ENCODE measurements at regions not wholly inside any gene's neighbourhood (a gene's known extent, or its start where the extent isn't known, plus 50 kb on each side); places are given as distances from the start of the nearest gene placed in this dataset.

GRCh38 chrX:40267334-40268187 lies 169.8 kb upstream of the BCOR start:
- no peak for DNase-seq

- DNase-seq, result peak; percentile 56
These were observed 169.0 kb upstream of the BCOR start for GRCh38 chrX:40266490-40267333.

DNA sequence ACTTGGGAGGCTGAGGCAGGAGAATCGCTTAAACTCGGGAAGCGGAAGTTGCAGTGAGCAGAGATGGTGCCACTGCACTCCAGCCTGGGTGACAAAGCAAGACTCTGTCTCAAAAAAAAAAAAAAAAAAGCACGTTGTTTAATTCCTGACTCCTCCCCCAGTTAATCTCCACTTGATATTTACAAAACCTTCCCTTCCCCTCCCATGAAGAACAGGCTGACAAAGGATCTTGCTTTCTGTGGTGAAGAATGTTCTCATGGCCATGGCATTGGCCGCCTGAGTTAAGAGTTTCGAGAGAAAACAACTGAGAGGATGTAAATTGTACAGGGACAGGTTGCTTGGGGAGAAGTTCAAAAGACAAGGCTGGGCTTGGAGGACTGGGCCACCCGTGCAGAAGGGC lies 168.2 kb upstream of the BCOR start:
- DNase-seq, result no peak

DNA sequence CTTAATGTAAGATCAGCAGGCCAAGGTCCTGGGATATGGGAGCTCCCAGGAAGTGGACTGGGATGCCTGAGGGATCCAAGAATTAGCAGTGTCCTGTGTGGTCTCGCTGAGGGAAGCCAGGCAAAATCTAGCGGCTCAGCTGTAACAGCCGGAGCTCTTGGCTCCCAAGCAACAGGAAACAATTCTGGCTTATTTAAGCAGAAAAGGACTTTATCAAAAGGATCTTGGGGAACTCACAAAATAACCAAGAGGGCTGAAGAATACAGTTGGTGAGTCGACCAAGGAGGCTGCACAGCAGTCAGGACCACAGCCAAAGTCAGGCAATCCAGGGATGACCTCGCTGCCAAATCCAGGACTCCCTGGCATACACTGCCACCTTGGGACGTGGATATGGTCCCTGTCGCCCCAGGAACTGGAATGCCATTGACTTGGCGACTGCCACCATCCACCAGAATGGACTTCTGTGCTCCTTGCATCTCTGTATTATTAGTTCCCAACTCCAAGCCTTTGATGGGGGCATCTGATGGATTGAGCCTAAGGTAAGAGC lies 165.3 kb upstream of the BCOR start:
- DNase-seq, result no peak

DNA sequence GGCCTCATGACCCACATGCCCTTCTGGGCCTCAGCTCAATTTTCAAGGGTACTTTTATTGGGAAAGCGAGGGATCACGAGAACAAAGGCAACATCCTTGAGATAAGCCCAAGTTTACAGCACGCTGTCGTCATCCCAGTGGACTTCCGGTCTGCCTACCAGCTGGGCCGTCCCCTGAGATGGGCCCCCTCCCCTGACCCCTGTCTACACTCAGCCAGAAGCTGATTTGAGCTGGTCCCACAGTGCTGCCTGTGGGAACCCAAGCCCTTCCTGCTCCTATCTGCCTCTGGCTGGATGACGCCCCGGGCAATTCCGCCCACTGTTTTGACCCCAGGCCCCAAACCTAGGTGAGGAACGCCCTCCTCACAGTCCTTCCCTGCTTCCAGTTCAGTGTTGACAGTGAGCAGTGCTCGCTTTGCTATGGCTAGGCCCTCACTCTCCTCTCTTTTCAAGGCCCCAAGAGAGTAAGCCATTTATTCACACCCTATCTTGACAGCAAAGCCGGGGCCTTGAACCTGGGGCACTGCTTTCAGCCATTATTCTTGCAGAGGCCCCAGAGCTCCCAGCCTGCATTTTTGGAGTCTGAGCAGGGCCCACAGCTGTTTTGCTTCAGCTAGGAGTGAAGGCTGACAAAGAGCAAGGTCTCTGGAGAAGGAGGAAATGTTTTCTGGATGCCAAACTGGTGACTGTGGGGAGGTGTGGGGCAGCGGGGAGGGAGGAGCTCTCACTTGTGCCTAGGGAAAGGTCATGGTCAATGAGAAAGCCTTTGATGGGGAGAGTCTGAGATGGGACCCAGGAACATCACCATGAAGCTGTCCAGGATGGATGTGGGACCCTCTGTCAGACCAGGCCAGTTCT lies 164.6 kb upstream of the BCOR start:
- DNase-seq, result no peak

DNA sequence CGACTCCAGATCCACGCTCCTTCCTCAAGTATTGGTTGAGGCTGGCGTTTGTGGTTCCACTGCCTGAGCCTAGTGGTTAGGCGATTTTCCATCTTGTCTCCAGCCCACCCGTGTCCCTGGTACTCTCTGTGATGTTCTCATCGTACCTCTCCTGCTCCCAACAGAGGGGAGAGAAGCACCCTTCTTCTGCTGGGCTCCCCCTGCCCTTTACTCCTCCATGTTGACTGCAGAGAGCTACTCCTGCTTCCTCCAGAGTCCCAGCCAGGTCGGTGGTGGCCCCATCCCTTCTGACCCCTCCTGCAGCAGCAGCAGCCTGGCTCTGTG lies 164.0 kb upstream of the BCOR start:
- DNase-seq, result no peak

GRCh38 chrX:40260146-40260747 lies 162.5 kb upstream of the BCOR start:
- no peak for DNase-seq

- no peak for DNase-seq
These were observed 161.2 kb upstream of the BCOR start for GRCh38 chrX:40258909-40259308.

DNA sequence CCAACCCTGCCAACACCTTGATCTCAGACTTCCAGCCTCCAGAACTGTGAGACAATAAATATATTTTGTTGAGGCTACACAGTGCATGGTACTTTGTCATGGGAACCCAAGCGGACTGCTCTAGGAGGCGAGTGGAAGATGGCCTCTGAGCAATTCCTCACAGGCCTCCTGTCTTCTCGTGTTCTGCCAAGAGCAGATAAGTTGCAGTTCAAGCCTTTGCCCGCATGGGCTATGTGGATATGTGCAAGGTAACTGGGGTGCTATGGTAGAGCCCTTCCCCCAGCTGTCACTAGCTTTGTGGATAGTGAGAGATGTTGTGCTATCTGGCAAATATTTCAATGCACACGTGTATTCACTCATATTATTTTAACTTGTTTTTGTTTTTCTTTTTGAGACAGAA lies 156.0 kb upstream of the BCOR start:
- no peak for DNase-seq

GRCh38 chrX:40249582-40249981 lies 151.8 kb upstream of the BCOR start:
- no peak for DNase-seq

DNA sequence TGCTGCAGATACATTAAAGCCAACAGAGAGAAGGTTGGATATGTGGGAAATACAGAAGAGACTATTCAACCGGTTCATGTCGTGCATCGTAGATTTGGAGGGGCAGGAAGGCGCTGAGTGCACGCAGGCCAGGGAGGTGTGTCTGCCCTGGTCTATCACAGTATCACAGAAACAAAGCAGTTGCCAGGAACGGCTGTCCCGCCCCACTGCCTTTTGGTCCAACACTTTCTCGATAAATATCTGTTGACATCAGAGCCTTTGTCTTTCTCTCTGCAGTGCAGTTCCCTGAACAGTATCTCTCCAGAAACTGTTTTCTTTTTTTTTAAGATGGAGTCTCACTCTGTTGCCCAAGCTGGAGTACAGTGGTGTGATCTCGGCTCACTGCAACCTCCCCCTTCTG lies 151.1 kb upstream of the BCOR start:
- no peak for DNase-seq

GRCh38 chrX:40247848-40248622 lies 150.3 kb upstream of the BCOR start:
- DNase-seq, result no peak

DNA sequence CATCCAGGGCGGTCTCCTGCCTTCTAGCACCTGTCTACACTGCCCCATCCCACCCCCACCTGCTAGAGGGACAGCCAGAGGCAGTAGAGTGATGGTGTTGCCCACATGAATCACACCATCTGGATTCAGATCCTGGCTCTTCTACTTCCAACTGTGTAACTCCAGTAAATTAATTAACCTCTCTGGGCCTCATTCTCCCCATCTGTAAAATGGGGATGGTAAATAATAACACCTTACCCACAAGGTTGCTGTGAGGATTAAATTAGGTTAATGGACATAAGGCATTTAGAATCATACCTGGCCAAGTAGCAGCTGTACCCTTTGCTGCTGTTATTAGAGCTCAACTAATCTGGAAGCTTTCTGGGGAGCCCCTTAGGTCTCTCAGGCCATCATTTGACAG lies 149.6 kb upstream of the BCOR start:
- no peak for DNase-seq

DNA sequence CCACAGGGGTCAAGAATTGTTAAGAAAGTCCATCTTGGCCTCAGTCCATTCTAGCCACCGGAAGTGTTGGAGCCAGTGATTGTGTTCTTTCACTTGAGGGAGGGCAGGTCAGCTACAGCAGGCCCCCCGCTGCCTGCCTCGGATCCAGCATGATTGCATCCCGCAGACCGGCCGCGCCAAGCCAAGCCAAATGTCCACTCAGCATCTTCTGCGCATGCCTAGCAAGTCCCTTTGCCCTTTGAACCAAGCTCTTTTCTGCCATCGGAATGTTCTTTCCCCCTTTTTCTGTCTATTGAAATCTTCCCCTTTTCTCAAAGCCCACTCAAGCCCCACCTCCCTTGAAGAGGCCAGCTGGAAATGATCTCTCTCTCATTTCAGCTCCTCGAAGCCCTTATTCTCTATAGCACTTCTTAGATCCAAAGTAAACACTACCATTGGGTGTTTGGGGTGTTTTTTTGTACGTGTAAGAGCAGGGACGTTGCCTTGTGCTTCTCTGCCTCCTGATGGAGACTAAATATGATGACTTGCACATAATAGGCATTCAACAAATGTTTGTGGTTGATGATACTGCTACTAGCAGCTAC lies 147.8 kb upstream of the BCOR start:
- no peak for DNase-seq

- DNase-seq, result no peak
These were observed 147.2 kb upstream of the BCOR start for GRCh38 chrX:40244980-40245379.

GRCh38 chrX:40243755-40244515 lies 146.2 kb upstream of the BCOR start:
- DNase-seq, result no peak

- no peak for DNase-seq
These were observed 143.1 kb upstream of the BCOR start for GRCh38 chrX:40240844-40241243.

- DNase-seq, result no peak
These were observed 140.0 kb upstream of the BCOR start for GRCh38 chrX:40237731-40238178.

GRCh38 chrX:40230646-40231045 lies 132.9 kb upstream of the BCOR start:
- no peak for DNase-seq

DNA sequence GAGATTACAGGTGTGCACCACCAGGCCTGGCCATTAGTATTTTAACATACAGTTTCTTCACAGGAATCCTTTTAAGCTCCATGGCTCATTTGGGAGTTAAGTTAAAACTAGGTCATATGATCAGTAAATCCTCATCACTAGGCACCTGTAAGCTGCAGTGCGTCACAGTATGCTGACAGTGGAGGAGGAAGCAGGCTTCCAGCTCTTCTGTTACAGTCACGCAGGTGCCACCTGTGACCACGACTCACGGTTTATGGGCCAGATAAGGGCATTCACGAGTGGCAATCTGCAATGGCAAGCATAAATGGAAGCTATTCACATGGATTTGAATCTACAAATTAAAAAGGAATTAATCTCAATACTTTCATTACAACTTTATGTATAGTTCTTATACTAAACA lies 129.4 kb upstream of the BCOR start:
- no peak for DNase-seq

DNA sequence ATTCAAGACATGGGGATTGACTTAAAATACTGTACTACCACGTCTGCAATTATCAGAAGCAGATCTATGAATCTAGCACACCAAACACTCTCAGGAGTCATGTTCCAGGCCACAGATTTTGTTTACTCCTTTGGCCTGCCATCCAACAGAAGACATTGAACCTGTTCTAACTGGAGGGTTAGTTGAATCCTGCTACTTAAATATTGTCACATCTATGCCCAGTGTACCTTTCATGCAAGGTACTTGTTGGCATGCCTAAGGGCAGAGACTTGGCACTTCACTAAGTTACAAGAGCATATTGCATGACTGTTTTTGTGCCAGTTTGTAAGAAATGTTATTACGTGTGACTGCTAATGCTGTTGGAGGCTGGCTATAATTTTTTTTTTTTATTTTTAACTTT lies 126.9 kb upstream of the BCOR start:
- DNase-seq, result no peak
